ENCODE measurements at regions not wholly inside any gene's neighbourhood (a gene's known extent, or its start where the extent isn't known, plus 50 kb on each side); places are given as distances from the start of the nearest gene placed in this dataset.

- Histone ChIP-seq H3K4me1 (ENCODE audit: insufficient read depth) (peaks cover 29% of the 10 kb centered on the region), H3K79me2 (replicated peaks; ENCODE audit: insufficient read depth) (no peaks in the 10 kb centered on the region), H4K20me1 (replicated peaks; ENCODE audit: insufficient read depth) (no peaks in the 10 kb centered on the region), H3K36me3 (ENCODE audit: insufficient read depth) (no peaks in the 10 kb centered on the region), H2AFZ (no peak overlapping the region), H3K27me3 (ENCODE audit: insufficient read depth) (no peaks in the 10 kb centered on the region), H3K4me3 (no peak overlapping the region), H3F3A (replicated peaks; ENCODE audit: low read depth) (no peaks in the 10 kb centered on the region), H3K27ac (ENCODE audit: low read depth) (peak overlapping the region; percentile 64), H3K4me2 (no peak overlapping the region; the same call in 1 of the 2 replicates), H3K9me2 (ENCODE audit: insufficient read depth) (peaks cover 14% of the 10 kb centered on the region)
- no peak for DNase-seq (ENCODE audit: low spot score)
- TF ChIP-seq STAT1 (IDR thresholded peaks at IDR 0.05; ENCODE audit: unreplicated experiment), result no peak
- no peak for TF ChIP-seq ZNF462 (CRISPR knock-in tag; IDR thresholded peaks at IDR 0.05)
- no peak for TF ChIP-seq CREB1 (CRISPR knock-in tag; IDR thresholded peaks at IDR 0.05; ENCODE audit: low read depth)
- no peak for TF ChIP-seq ZNF114 (CRISPR knock-in tag; IDR thresholded peaks at IDR 0.05)
- TF ChIP-seq POLR2AphosphoS5 (IDR thresholded peaks at IDR 0.05; ENCODE audit: low read depth), result no peak
- no peak for TF ChIP-seq NANOG (IDR thresholded peaks at IDR 0.05; ENCODE audit: borderline replicate concordance)
- no peak for TF ChIP-seq CTCF (conservative IDR thresholded peaks at IDR 0.05; ENCODE audit: low read depth in 2 of 2)
- no peak for TF ChIP-seq EZH2phosphoT487 (IDR thresholded peaks at IDR 0.05; ENCODE audit: unreplicated experiment)
- no peak for TF ChIP-seq REST (IDR thresholded peaks at IDR 0.05; ENCODE audit: unreplicated experiment)
- no peak for TF ChIP-seq EZH2 (IDR thresholded peaks at IDR 0.05; ENCODE audit: low read depth, unreplicated experiment)
- no peak for TF ChIP-seq ETS1 (IDR thresholded peaks at IDR 0.05)
- TF ChIP-seq JUNB (IDR thresholded peaks at IDR 0.05; ENCODE audit: unreplicated experiment), result no peak
- TF ChIP-seq ZNF331 (CRISPR knock-in tag; IDR thresholded peaks at IDR 0.05; ENCODE audit: low read depth), result no peak
- H3K27me3 Mint-ChIP-seq (ENCODE audit: insufficient read depth, low read depth, poor library complexity), result peaks cover 18% of the 10 kb centered on the region
- H3K4me3 Mint-ChIP-seq, result no peak overlapping the region
- peaks cover 59% of the 10 kb centered on the region for H3K4me1 Mint-ChIP-seq
- peaks cover 3% of the 10 kb centered on the region; the same call in 2 of the 3 replicates for H3K9me3 Mint-ChIP-seq
- H3K27ac Mint-ChIP-seq, result no peak overlapping the region
- ATAC-seq, result peak; percentile 18
- peaks cover 4% of the 10 kb centered on the region; the same call in 2 of the 3 replicates for H3K36me3 Mint-ChIP-seq (ENCODE audit: low read depth)
Observed at GRCh38 chr13:40341501-40341900, 324.9 kb downstream of the FOXO1 start.

Data from GM23338 (cell line).